ENCODE measurements at regions not wholly inside any gene's neighbourhood (a gene's known extent, or its start where the extent isn't known, plus 50 kb on each side); places are given as distances from the start of the nearest gene placed in this dataset.

DNA sequence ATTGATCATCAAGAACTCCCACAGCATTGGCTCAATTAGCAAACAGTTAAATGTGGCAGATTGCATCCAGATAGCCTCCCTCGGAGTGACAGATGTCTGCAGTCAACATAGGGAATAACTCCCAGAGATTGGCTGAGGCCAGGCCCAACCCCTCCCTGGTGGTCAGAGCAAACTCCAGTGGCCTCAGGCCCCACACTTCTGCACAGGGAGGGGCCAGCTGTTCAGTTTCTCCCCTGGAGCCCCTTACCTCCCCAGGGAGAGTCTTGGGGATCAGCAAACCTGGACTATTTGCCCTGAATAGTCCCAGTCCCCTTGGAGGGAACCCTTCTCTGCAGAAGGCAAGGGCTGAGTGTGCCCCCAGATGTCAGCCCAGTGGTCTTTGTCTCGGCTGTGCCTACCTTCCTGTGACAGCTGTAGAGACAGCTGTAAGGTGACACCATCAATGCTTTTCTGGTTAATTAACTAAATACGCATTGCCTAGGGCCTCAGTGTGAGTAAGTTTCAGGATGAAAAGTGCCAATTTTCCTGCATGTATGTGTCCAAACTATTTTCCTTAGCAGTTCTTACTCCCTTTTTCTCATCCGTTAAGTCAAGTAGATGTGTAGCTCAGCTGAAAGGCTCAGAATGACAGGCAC, 102.7 kb upstream of the UQCRFS1 start:
- TF ChIP-seq POLR2A (IDR thresholded peaks at IDR 0.05) = no peak
- TF ChIP-seq, protein P1, sequence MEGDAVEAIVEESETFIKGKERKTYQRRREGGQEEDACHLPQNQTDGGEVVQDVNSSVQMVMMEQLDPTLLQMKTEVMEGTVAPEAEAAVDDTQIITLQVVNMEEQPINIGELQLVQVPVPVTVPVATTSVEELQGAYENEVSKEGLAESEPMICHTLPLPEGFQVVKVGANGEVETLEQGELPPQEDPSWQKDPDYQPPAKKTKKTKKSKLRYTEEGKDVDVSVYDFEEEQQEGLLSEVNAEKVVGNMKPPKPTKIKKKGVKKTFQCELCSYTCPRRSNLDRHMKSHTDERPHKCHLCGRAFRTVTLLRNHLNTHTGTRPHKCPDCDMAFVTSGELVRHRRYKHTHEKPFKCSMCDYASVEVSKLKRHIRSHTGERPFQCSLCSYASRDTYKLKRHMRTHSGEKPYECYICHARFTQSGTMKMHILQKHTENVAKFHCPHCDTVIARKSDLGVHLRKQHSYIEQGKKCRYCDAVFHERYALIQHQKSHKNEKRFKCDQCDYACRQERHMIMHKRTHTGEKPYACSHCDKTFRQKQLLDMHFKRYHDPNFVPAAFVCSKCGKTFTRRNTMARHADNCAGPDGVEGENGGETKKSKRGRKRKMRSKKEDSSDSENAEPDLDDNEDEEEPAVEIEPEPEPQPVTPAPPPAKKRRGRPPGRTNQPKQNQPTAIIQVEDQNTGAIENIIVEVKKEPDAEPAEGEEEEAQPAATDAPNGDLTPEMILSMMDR (IDR thresholded peaks at IDR 0.05) = no peak
- no peak for TF ChIP-seq EP300 (IDR thresholded peaks at IDR 0.05)
